GM12878 (cell line): ENCODE measurements at regions not wholly inside any gene's neighbourhood (a gene's known extent, or its start where the extent isn't known, plus 50 kb on each side); places are given as distances from the start of the nearest gene placed in this dataset.

Source experiments
- ATAC-seq: fragments of 200-7000 bp; cut with Tn5 transposase; 3 replicates; pipeline ENCODE4 v1.9.1; 2020; ENCODE audit warnings: mild to moderate bottlenecking, moderate library complexity
- BruUV-seq: library from RNA; stranded (reverse); fragments of 400-500 nt; replicated peaks from 2 replicates; lab custom pipeline; 2021; lab: Mats Ljungman, UMichigan
- CTCF ChIA-PET: fragments of 300-600 bp; sonication (Branson Sonifier 250); formaldehyde crosslinking; extraction: SDS; loops from one replicate; lab custom pipeline; 2021; ENCODE audit warnings: inconsistent platforms; lab: Yijun Ruan, JAX
- POLR2A ChIA-PET: fragments of 350-600 bp; formaldehyde crosslinking; extraction: SDS; loops from one replicate; lab custom pipeline; 2021; ENCODE audit warnings: inconsistent platforms; lab: Charles Lee
- RAD21 ChIA-PET: fragments of 300-600 bp; sonication (Branson Sonifier 250); formaldehyde crosslinking; loops from one replicate; lab custom pipeline; 2023; ENCODE audit warnings: antibody characterized with exemption; ENCODE audit not compliant: unreplicated experiment; lab: Charles Lee
- SMC1A ChIA-PET: fragments of 300-600 bp; sonication (Branson Sonifier 250); formaldehyde crosslinking; loops from one replicate; lab custom pipeline; 2023; ENCODE audit not compliant: unreplicated experiment, uncharacterized antibody; lab: Charles Lee
- DNase-seq: peaks from one replicate; pipeline ENCODE4 v3.0.0-alpha.2; 2011; ENCODE audit warnings: low read depth, low spot score
- FAIRE-seq: peaks from 3 replicates; lab custom pipeline; 2011; peaks lifted over from hg19 to GRCh38; lab: Jason Lieb, UNC
- H2AFZ ChIP-seq: 2 replicates; pipeline ENCODE4 v1.6.0; 2011; ENCODE audit warnings: low read depth, low read length, control low read depth; ENCODE audit not compliant: control insufficient read depth
- H3K27ac ChIP-seq: 2 replicates; pipeline ENCODE4 v1.5.1; 2011; ENCODE audit warnings: control low read depth; ENCODE audit not compliant: control insufficient read depth, insufficient read depth
- H3K27me3 ChIP-seq, 2 experiments: replicated peaks in 1 of 2; 2 replicates each; pipeline versions ENCODE4 v1.6.0 to v1.6.1; 2011; ENCODE audit warnings: low read length in 1 of 2; ENCODE audit not compliant: control insufficient read depth in 2 of 2, insufficient read depth in 2 of 2
- H3K36me3 ChIP-seq, 2 experiments: 2 replicates each; pipeline ENCODE4 v1.5.1; 2011; ENCODE audit warnings: low read length in 1 of 2; ENCODE audit not compliant: control insufficient read depth in 2 of 2, insufficient read depth in 2 of 2
- H3K4me1 ChIP-seq: 2 replicates; pipeline ENCODE4 v1.6.1; 2011; ENCODE audit warnings: mild to moderate bottlenecking, low read length, moderate library complexity, mixed read lengths; ENCODE audit not compliant: control insufficient read depth, insufficient read depth
- H3K4me2 ChIP-seq: 2 replicates; pipeline ENCODE4 v1.6.0; 2011; ENCODE audit warnings: control low read depth; ENCODE audit not compliant: control insufficient read depth, insufficient read depth
- H3K4me3 ChIP-seq: fragments of 200-600 bp; sonication (generic); 2 replicates; pipeline ENCODE4 v1.5.1; 2016
- H3K79me2 ChIP-seq: 2 replicates; pipeline ENCODE4 v1.6.0; 2011; ENCODE audit warnings: low read length; ENCODE audit not compliant: control insufficient read depth, insufficient read depth
- H3K9ac ChIP-seq: 2 replicates; pipeline ENCODE4 v1.8.0; 2011; ENCODE audit warnings: low read length, control low read depth, mixed read lengths; ENCODE audit not compliant: control insufficient read depth, insufficient read depth
- H3K9me3 ChIP-seq: replicated peaks from 3 replicates; pipeline ENCODE4 v1.5.1; 2011; ENCODE audit warnings: mild to moderate bottlenecking, low read length; ENCODE audit not compliant: control insufficient read depth, insufficient read depth
- H4K20me1 ChIP-seq: 2 replicates; pipeline ENCODE4 v1.6.0; 2011; ENCODE audit not compliant: control insufficient read depth, insufficient read depth
- CEBPZ ChIP-seq: fragments of 150-350 bp; IDR thresholded peaks from 2 replicates; pipeline ENCODE4 v1.6.1; 2016; ENCODE audit warnings: low read depth, low read length
- SPI1 ChIP-seq: IDR thresholded peaks from 2 replicates; pipeline ENCODE4 v1.6.1; 2011; ENCODE audit warnings: low read depth, mild to moderate bottlenecking, low read length, moderate library complexity, borderline replicate concordance; ENCODE audit not compliant: insufficient read depth
- TBL1XR1 ChIP-seq: IDR thresholded peaks from 2 replicates; pipeline ENCODE4 v1.6.1; 2012; ENCODE audit warnings: low read depth, low read length, improper control_type of control experiment
- WGBS: methylation state at CpG from one replicate; pipeline ENCODE4 v1.1.6; 2016; ENCODE audit warnings: low lambda C conversion rate; ENCODE audit not compliant: insufficient replicate concordance, insufficient coverage; ENCODE audit errors: missing lambda C conversion rate; 5-methylcytosine and 5-hydroxymethylcytosine counted together
- in situ Hi-C: fragments of 300-500 bp; cut with MboI; formaldehyde crosslinking; loops from 9 replicates; pipeline ENCODE4 v1.14.3; 2018; ENCODE audit warnings: mixed read lengths
- intact Hi-C: fragments of 100-400 bp; cut with micrococcal nuclease; formaldehyde crosslinking; loops from one replicate; pipeline ENCODE4 v1.14.2; 2022; ENCODE audit not compliant: unreplicated experiment

- ChIA-PET CTCF (interaction anchor here (1.1 kb wide), 1 partner anchor 25 kb away, joined by 3 read pairs; no protein-coding TSS in a partner anchor), SMC1A (no interaction called here), RAD21 (no interaction called here), POLR2A (no interaction called here)
- DNase-seq, result no peak
- no peak overlapping the region for H2AFZ ChIP-seq
- H3K79me2 ChIP-seq, result no peaks in the 10 kb centered on the region
- intact Hi-C loops, result no loop called here
- H4K20me1 ChIP-seq, result no peaks in the 10 kb centered on the region
- in situ Hi-C loops, result no loop called here
- no peaks in the 10 kb centered on the region for H3K36me3 ChIP-seq
- no peak overlapping the region for H3K9ac ChIP-seq
- BruUV-seq, result no TSS peak
- H3K4me2 ChIP-seq, result no peak overlapping the region
- no peak overlapping the region for H3K27ac ChIP-seq
- H3K4me1 ChIP-seq, result no peaks in the 10 kb centered on the region
- FAIRE-seq, result no peak
- H3K4me3 ChIP-seq, result no peak overlapping the region
- TF ChIP-seq TBL1XR1, result no peak
- TF ChIP-seq SPI1, result no peak
- TF ChIP-seq CEBPZ, result no peak
- no peaks in the 10 kb centered on the region for H3K9me3 ChIP-seq
- WGBS, result 61% methylated on average over 5 of the region's 5 CpGs
- no peak for ATAC-seq
- H3K27me3 ChIP-seq, result no peaks in the 10 kb centered on the region
Observed at GRCh38 chr3:113110267-113110666, 101.1 kb upstream of the BOC start.
